GM13977 (cell line): ENCODE measurements at regions not wholly inside any gene's neighbourhood (a gene's known extent, or its start where the extent isn't known, plus 50 kb on each side); places are given as distances from the start of the nearest gene placed in this dataset.

Experiments
- DNase-seq: peaks from one replicate; pipeline ENCODE4 v3.0.0; 2012; ENCODE audit warnings: low spot score
- CTCF ChIP-seq: IDR thresholded peaks from 2 replicates; pipeline ENCODE4 v1.5.1; 2012; ENCODE audit warnings: mild to moderate bottlenecking, control low read depth; ENCODE audit not compliant: insufficient read depth; ENCODE audit errors: extremely low read depth, missing control alignments
- in situ Hi-C: fragments of 300-500 bp; cut with MboI; formaldehyde crosslinking; loops from one replicate; pipeline ENCODE4 v1.12.0; 2022; ENCODE audit warnings: low sequenced_read_pairs, low pct_unique_long_range_greater_than_20kb, mixed read lengths, inconsistent platforms; ENCODE audit not compliant: unreplicated experiment

DNA sequence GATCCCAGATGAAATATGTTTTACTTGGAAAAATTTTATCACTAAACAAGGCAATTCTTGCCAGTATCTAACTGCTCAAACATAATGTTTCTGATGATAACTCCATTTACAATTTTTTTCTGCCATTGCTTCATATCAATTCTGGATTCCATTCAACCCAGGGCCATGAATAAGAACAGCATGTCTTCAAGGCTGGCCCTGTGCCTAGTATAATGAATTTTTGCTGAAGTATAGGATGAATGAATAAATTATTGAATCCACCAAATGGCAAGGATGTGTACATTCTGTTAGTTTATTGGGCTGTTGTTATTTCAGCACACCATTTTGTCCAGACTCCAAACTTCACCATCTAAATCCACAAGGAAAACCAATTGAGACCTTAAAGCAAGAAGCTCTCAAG lies 414.7 kb downstream of the HS3ST3B1 start:
- DNase-seq = no peak
- in situ Hi-C loops = no loop called here
- no peak for TF ChIP-seq CTCF

DNA sequence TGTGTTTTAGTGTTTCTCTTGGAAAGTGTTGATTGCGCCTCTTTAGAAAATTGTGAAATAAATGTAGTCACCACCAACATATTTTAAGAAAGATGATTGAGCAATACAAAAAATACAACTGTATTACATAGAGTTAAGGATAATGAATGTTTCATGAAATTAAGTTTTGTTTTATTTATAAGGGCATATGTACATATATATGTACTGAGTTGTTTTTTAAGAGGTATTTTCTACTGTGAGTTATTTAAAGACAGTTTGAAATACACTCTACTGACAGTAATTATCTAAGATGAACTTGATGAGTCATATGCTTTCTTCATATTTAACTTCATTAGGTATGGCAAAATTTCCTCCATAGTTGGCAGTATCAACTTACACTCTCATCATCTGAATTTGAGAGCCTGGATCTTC lies 411.7 kb downstream of the HS3ST3B1 start:
- TF ChIP-seq CTCF = no peak
- no peak for DNase-seq
- in situ Hi-C loops = no loop called here

DNA sequence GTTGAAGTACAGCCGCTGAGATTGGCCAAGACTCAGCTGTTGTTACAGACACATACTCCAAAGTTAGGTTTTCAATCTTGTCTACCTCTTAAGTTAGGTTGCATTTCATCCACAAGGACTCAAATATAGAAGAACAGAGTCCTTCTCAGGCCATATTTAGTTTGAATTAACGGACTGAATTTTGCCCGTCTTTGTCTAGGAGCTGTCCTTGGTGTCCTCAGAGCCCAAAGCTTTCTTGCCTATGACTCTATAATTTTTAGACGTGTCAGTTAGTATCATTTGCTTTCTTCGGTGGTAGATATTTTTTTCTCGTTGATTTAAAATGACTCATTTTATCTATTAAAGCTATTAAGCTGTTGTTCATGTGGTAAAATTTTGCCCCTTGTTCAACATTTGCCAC lies 403.2 kb downstream of the HS3ST3B1 start:
- no peak for DNase-seq
- in situ Hi-C loops = no loop called here

GRCh38 chr17:14701886-14702285 lies 401.0 kb downstream of the HS3ST3B1 start:
- DNase-seq = no peak
- in situ Hi-C loops = no loop called here
- TF ChIP-seq CTCF = no peak

More for the DNA sequence above, 403.2 kb downstream of the HS3ST3B1 start:
- TF ChIP-seq CTCF = no peak

GRCh38 chr17:14699574-14700185 lies 398.8 kb downstream of the HS3ST3B1 start:
- in situ Hi-C loops = no loop called here
- DNase-seq = no peak
- no peak for TF ChIP-seq CTCF

DNA sequence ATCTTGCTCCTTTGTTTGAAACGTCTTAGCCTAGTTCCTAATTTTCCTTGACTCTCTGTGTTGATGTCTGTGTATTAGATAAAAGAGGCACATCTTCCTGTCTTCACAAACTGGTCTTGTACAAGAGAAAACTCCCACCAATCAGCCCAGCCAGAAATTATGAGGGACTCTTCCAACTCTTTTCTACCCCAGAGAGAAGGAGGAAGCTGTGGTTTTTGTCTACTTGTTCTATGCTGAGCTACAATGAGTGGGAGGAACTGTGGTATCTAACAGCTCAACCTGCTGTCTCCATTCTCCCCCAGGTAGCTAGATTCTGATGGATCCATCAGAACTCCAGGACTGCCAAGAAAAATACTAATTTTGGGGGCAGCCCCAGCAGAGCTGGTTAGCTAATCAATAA lies 392.5 kb downstream of the HS3ST3B1 start:
- no peak for TF ChIP-seq CTCF
- in situ Hi-C loops = no loop called here
- no peak for DNase-seq
